HG03064 (cell line): ENCODE measurements at regions not wholly inside any gene's neighbourhood (a gene's known extent, or its start where the extent isn't known, plus 50 kb on each side); places are given as distances from the start of the nearest gene placed in this dataset.
"Not testable (repeated sequence)": the region's sequence is repeated elsewhere in the genome, so short reads cannot be mapped to it uniquely, and the experiment has no call there.

Source experiments
- ATAC-seq: cut with Tn5 transposase; IDR thresholded peaks from one replicate; pipeline ENCODE4 v1.9.1; 2021; ENCODE audit warnings: low read depth; ENCODE audit not compliant: unreplicated experiment

DNA sequence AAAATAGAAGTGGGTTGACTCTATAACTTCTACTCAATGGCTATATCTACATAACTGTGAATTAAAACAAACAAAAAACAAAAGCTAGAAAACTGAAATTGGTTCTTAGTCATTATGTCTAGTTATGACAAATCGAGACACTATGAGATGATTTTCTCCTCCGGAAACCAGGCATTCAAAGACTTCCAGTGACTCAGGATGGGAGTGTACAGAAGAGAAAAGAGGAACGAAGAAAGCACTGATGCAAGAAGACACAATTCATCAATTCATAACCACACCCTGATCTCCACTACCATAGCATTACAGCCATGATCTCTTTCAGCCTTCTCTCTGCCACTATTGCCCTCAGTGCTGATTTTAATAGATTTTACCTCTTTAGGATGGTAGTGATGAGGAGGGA is 253.6 kb downstream of the CBLL2 start:
- ATAC-seq: peak; percentile 100

DNA sequence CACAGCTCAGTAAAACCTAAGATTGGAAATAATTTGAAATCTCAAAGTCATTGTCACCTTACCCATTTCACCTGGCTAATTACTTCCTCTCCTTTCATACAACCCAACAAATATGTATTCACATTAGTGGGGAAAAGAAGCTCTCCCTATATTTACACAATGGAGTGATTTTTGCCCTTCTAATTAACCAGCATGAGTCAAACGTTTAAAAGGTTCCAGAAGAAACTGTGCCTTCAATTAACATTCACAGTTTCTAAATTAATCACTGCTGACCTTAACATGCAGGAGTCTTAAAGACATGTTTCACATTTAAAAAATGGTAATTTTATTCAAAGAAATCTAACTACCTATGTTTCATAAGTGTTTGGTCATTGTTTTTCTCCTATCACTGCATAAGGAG is 254.6 kb downstream of the CBLL2 start:
- ATAC-seq: no peak

DNA sequence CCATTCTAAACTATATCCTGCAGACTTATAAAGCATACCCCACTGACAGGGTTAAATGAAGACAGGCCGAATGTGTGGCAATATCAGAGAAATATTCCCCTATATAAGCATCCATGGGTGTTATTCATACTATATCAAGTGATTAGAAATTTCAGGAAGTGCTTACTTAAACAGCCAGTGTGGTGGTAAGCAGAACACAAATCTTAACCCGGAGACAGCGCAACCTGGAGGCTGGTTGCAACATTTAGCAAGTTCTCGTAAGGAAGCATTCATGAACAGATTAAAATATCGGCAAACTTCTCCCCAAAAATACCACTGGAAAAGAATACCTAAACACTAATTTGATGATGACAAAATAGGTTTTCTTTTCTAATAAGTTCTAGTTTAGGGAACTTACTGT is 261.2 kb downstream of the CBLL2 start:
- ATAC-seq: no peak

DNA sequence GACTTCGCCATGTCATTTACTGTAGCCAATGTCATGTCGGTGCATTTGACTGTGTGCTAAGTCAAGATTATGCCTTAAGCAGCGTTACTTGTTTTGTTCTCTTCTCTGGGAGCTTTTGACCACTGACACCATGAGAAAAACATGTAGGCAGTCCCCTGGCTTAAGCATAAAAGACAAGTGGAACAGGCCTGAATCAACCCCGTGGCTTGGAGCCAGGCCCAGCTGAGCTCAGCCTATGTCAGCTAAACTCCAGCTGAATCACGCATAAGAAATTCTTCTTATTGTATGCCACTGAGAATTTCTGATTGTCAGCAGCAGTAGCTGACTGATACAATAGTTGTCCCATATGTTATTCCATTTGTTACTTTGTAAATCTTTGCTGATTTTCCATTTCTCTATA is 261.9 kb downstream of the CBLL2 start:
- no peak for ATAC-seq

DNA sequence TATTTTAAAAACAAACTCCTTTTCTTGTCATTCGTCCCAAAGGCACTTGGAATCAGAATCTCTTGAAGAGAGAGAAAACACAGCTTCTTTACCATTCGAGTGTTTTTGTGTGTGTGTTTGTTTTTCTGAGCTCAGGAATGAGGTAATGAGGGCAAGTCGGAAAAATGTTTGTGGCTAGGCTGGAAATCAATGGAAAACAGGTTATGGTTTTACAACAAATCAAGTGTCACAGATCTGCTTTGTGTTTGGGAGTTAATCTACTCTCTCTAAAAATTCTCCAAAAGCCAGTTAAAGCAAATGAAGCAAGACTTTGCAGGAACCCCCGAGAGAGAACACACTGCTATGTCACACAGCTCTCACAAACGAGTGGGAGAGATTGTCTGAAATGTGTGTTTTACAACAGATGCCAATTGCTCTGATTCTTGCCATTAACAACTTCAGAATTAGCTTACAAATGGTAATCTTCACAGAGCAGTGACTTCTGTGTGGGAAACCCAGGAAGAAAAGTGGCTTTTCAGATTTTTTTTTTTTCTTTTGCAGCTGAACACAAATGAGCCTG is 264.1 kb downstream of the CBLL2 start:
- ATAC-seq: no peak

DNA sequence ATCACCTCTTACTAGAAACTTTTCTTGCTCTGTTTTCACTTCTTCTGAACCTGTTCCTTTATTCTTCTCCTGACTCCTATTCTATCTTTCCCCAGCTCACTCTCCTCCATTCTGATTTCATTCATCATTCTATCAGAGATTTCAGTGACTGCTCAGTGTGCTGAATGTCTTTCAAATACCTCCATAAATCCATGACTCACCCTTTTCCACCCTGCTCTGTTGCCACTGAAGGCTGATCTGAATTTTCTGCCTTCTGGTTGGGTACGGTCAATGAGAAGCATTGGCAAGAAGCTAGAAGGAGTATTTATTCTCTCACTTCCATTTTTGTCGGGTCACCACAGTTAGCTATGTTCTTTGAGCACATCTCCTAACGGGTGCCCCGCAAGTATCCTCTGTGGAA is 265.9 kb downstream of the CBLL2 start:
- no peak for ATAC-seq

DNA sequence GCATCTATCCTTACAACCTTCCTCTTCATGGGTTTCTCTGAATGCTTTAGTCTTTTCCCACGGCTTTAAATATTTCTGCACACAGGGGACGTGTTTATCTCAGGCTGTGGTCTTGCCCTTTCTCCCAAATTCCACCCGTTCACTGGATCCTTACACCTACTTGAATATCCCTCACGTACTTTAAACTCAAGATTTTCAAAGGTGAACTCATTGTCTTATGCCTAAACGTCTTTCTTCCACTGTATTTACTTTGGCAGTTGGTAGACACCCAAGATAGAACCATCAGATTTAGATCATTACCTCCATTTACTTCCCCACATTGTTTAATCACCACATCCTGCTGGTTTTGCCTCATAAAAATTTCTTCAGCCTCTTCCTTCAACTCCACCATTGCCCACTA is 269.2 kb downstream of the CBLL2 start:
- ATAC-seq: no peak

DNA sequence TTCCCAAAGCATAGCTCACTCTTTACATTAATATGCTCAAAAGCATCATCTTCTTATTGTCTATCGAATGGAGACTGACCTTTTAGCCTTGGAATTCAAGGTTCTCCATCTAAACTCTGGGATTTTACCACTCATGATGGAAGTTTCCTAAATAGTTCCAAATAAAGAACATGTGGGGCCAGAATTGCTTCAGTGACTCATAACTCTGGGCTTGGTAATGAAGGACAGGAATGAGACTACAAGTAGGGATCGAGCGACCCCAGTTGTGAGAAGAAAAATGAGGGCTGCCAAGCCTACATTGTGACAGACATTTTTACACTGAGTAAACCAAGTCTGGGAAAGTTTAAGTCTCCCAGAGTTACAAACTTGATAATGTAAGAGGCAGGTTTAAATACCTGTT is 269.9 kb downstream of the CBLL2 start:
- ATAC-seq: no peak

DNA sequence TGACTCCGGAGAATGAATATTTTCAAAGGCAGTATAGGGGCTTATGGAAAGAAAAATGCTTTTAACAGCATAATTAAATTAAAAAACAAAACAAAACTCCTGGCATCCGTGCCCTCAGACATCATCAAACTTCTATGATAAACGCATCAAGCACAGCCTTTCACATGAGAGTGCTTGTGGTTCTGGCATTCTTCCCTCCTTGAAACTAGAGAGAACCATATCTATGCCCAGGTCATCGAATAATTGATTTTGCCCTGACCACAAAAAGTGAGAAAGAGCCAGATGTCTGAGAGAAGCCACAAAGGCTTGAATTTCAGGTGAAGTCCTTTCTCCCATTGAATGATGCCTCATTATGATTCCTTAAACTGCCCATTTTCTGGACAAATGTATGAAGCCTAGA is 286.8 kb downstream of the CBLL2 start:
- no peak for ATAC-seq

DNA sequence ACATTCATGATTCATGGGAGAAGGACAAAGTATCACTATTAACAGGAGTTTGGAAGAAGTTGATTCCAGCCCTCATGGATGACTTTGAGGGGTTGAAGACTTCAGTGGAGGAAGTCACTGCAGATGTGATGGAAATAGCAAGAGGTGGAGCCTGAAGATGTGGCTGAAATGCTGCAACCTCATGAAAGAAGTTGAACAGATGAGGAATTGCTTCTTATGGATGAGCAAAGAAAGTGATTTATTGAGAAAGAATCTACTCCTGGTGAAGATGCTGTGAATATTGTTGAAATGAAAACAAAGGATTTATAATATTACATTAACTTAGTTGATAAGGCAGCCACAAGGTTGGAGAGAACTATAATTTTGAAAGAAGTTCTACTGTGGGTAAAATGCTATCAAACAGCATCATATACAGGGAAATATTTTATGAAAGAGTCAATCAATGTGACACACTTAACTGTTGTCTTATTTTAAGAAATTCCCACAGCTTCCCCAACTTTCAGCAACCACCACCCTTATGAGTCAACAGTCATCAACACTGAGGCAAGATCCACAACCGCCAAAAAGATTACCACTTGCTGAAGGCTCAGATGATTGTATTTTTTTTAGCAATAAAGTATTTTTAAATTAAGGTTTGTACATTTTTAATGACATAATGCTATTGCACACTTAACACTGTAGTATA is 302.6 kb downstream of the CBLL2 start:
- ATAC-seq: no peak

DNA sequence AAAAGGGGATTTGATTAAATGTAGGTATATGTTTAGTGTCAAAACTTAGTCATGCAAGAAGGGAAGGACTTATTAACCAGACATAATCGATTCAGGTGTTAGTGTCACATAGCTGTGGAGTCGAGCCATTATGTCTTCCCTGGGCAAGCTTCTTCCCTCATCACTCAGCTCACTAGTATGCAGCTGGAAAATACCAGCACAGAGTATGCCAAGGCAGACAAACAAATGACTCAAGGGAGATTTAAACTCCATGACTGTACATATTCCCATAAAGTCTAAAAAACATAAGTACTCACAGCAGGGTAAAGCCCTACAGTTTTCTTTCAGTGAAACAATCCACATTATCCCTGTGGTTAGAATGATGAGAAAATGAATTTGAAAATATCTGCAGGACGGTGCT is 304.5 kb downstream of the CBLL2 start:
- no peak for ATAC-seq

DNA sequence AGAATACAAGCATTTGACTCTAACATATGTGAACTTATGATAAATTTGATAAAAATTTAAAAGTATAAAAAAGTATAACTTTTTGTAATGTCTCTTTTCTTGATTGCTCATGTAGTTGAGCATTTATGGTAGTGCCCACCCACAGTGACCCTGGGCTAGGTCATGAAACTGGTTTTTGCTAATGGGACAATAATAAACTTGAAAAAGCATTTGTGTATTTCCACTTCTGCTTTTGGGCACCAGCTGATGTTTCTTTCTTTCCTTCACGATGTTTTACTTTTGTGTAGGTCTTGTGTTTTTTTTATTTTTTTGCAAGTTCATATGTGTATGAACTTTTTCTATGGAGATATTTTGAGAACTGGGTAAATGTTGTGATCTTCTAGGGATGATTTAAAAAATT is 313.1 kb downstream of the CBLL2 start:
- ATAC-seq: no peak

DNA sequence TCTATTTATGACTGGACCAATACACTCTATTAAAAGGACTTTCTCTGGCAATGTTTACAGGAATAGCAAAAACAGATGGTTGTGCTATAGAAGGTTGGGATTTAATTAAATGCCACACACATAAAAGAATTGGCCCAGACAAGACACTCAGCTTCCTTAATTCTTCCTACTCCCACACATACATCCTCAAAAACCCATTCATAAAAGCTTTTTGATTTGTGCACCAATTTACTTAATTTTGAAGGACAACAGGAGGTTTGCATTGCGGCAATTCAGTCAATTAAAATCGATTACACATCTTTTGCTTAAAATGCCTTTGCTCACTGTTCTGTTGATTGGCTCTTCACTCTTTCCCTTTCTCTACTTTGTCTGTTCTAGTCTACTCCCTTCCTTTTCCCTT is 317.1 kb downstream of the CBLL2 start:
- no peak for ATAC-seq

DNA sequence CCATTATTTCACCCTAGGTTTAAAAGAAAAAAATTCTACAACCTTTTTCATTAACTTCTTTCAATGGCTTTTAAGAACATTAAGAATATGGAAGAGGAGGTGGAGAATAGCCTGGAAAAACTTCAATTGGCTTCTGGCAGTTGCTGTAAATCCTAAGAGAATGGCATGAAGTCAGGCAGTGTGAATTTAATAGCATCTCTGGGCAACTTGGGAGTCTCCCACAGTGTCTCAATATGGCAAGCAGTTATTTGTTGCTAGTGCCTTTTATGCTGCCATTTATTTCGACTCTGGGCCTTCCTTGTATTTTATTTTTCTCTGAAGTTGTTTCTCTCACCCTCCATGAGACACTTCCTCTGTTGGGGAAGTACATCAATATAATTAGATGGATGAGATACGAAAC is 322.1 kb downstream of the CBLL2 start:
- ATAC-seq: no peak

DNA sequence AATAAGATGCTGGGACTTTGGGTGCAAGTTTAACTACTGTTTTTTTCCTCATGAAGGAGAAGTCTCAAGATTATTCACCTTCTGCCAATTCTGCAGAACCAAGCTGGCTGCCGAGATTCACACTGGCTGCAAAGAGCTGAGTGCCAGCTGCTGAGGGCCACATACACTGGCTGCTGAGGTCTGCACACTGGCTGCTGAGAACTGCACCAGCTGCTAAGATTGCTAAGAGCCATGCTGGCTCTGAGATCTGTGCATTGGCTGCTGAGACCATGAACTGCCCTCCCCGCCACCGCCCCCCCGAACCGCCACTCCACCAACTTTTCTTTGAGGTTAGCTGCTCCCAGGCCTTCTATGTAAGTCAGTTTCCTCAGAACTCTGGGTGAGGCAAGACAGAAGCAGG is 330.3 kb downstream of the CBLL2 start:
- no peak for ATAC-seq

DNA sequence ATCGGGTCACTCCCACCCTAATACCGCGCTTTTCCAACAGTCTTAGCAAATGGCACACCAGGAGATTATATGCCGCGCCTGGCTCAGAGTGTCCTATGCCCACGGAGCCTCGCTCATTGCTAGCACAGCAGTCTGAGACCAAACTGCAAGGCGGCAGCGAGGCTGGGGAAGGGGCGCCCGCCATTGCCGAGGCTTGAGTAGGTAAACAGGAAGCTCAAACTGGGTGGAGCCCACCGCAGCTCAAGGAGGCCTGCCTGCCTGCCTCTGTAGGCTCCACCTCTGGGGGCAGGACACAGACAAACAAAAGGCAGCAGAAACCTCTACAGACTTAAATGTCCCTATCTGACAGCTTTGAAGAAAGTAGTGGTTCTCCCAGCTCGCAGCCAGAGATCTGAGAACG is 336.7 kb downstream of the CBLL2 start:
- not testable (repeated sequence) for ATAC-seq

DNA sequence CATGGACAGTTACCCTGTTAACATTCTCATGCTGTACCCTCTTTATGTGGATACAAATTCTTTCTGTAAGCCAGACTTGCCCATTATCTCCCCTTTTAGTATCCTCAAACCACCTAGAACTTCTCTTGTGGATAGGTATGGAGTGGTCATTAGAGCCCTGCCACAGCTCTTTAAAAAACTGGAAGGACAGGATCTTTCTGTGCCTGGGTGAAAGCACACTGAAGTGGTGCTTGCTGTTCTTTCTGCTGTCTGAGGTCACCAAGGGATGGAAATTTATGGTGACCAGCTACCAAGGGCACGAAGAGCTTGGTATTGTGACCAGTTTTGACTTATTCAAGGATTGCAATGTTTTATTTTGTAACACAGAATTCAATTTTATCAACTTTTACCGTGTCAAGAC is 344.2 kb downstream of the CBLL2 start:
- no peak for ATAC-seq

DNA sequence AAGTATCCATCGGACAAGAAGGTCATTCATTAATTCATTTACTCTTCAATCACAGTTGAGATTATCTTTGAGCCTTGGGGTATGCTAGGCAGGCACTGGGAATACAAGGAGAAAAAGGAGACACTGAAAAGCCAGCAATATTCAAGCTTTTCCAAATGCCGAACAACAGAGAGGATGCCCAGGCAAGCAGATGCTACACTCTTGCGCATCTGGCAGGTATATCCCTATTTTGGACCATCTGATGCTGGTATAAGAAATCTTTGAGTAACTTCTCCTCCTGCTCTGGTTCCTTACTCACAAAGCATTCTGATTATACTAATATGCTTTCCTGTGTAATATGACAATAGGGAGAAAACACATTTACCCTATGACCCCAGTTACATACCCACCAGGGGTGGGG is 354.9 kb downstream of the CBLL2 start:
- ATAC-seq: no peak

DNA sequence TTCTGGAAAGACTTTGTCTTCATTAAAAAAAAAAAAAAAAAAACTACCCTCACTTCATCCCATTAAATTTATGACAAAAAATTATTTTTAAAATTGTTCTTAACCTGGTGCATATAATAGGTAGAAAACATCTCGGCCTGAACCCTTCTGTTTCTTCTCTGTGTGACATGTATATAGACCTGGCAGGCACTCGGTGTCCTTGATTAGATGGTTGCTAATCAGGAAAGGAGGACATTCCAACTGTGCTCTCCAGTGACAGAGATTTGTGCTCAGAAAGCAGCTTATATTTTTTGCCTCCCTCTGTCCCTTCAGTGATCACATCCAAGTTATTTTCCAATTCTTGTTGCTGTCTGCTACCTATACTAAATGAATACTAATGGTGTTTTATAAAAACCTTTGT is 355.6 kb downstream of the CBLL2 start:
- no peak for ATAC-seq

DNA sequence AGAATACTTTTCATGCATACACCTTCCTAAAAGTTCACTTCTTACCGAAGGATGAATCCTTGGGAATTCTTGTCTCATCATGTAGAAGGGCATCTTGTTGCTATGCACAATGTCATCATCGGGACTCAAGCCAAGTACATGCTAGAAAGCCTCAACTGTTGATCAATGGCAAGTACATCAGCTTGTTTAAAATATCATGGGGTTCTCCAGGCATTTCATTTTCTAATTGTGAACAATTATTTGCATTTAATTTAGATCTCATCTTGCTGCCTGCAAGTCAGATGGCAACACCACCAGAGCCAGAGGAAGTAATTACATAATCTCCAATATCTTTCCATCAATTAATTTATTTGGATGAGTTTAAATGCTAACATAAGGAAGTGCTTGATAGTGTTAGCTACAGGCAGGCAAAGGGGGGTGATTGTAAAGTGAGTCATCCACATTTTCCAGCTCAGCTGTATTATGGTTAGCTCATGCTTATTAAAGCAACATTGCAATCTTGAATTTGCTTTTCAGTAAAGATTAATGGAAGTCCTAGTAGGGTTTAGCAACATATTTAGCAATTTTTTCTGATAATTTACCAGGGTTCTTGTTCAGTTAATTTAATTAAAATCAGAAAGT is 356.5 kb downstream of the CBLL2 start:
- ATAC-seq: no peak

DNA sequence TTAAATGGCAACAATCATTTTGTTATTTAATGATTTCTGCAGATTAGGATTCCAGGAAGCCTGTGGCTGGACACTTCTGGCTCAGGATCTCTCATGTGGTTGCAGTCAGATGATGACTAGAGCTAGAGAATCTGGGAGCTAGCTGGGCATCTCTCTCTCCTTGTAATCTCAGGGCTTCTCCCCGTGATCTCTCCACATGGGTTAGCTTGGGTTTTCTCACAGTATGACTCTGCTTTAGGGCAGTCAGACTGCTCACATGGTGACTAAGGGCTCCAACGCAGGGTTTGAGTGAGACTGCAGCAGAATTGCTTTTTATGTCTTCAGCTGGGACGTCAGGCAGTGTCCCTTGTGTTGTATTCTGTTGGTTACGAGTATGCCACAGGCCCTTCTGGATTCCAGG is 361.4 kb downstream of the CBLL2 start:
- ATAC-seq: no peak

DNA sequence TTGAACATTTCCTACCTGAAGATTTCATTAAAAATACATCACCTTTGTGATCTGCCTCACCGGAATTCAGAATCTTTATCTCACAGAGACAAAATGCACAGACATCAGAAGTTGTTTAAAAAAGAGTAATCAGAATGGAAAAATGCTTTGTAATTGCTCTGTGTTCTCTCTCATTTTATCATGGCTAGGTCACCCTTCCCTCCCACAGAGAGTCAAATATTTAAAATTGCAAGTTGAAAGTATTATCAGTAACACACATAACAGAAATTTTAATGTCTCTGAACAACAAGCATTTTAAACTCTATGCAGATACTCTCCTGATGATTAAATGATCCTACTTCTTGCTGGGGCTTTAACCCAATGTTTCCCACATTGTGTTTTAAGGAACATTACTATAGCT is 362.0 kb downstream of the CBLL2 start:
- no peak for ATAC-seq
